CD14-positive monocyte (primary cell): ENCODE measurements at regions not wholly inside any gene's neighbourhood (a gene's known extent, or its start where the extent isn't known, plus 50 kb on each side); places are given as distances from the start of the nearest gene placed in this dataset.

Experiments
- DNase-seq, 3 donors: peaks; one replicate each; pipeline ENCODE4 v3.0.0-alpha.2; 2011 to 2022
- H2AFZ ChIP-seq: 2 replicates; pipeline ENCODE4 v1.6.0; 2012; ENCODE audit warnings: mild to moderate bottlenecking, low read depth, low read length, inconsistent platforms; ENCODE audit not compliant: insufficient read depth, poor library complexity, severe bottlenecking
- H3K27ac ChIP-seq, 2 donors: 1 replicate in 1 of 2; 2 replicates in 1 of 2; pipeline ENCODE4 v1.5.1; 2012 to 2013; ENCODE audit warnings: low read length in 2 of 2, control low read depth in 1 of 2, inconsistent platforms in 1 of 2, low read depth in 1 of 2, mild to moderate bottlenecking in 1 of 2
- H3K27me3 ChIP-seq, 2 donors: one replicate each; pipeline versions ENCODE4 v1.6.0 to v1.6.1; 2011 to 2013; ENCODE audit warnings: low read length in 2 of 2; ENCODE audit not compliant: control insufficient read depth in 2 of 2, insufficient read depth in 2 of 2
- H3K36me3 ChIP-seq, 2 donors: replicated peaks in 1 of 2; 1 replicate in 1 of 2; 2 replicates in 1 of 2; pipeline versions ENCODE4 v1.5.1 to v1.6.1; 2012 to 2013; ENCODE audit warnings: low read length in 2 of 2, control low read depth in 1 of 2, inconsistent platforms in 1 of 2, mild to moderate bottlenecking in 1 of 2; ENCODE audit not compliant: insufficient read depth in 2 of 2, control insufficient read depth in 1 of 2
- H3K4me1 ChIP-seq, 2 donors: 1 replicate in 1 of 2; 2 replicates in 1 of 2; pipeline versions ENCODE4 v1.5.1 to v1.6.1; 2012 to 2013; ENCODE audit warnings: low read length in 2 of 2, control low read depth in 1 of 2, inconsistent platforms in 1 of 2, mild to moderate bottlenecking in 1 of 2, moderate library complexity in 1 of 2; ENCODE audit not compliant: insufficient read depth in 2 of 2, control insufficient read depth in 1 of 2
- H3K4me2 ChIP-seq: replicated peaks from 2 replicates; pipeline ENCODE3; 2012; ENCODE audit warnings: low read length, moderate library complexity, mild to moderate bottlenecking; ENCODE audit not compliant: poor library complexity, severe bottlenecking; ENCODE audit errors: extremely low read depth
- H3K4me3 ChIP-seq, 3 experiments: fragments of 200-600 bp in 1 of 3; sonication (generic) in 1 of 3; replicated peaks in 1 of 3; 1 replicate in 2 of 3; 2 replicates in 1 of 3; pipeline ENCODE4 v1.5.1; 2011 to 2013; ENCODE audit warnings: low read length in 3 of 3, mild to moderate bottlenecking in 3 of 3, control low read depth in 2 of 3, low read depth in 2 of 3, inconsistent platforms in 1 of 3, moderate library complexity in 1 of 3
- H3K79me2 ChIP-seq: 2 replicates; pipeline ENCODE4 v1.6.0; 2012; ENCODE audit warnings: mild to moderate bottlenecking, control low read depth, inconsistent platforms, low read length, moderate library complexity; ENCODE audit not compliant: insufficient read depth
- H3K9ac ChIP-seq: 2 replicates; pipeline ENCODE4 v1.6.0; 2017; ENCODE audit warnings: low read length, mild to moderate bottlenecking; ENCODE audit not compliant: insufficient read depth, poor library complexity, severe bottlenecking
- H3K9me3 ChIP-seq, 2 donors: replicated peaks in 1 of 2; 1 replicate in 1 of 2; 2 replicates in 1 of 2; pipeline versions ENCODE4 v1.5.1 to v1.6.1; 2012 to 2013; ENCODE audit warnings: low read length in 2 of 2, control low read depth in 1 of 2; ENCODE audit not compliant: control insufficient read depth in 1 of 2, insufficient read depth in 1 of 2
- H4K20me1 ChIP-seq: 2 replicates; pipeline ENCODE4 v1.6.0; 2012; ENCODE audit warnings: mild to moderate bottlenecking, low read length, control low read depth, moderate library complexity; ENCODE audit not compliant: insufficient read depth
- H3K27ac Mint-ChIP-seq, 7 donors: one replicate each; pipeline ENCODE4 v1.8.0; 2020; ENCODE audit warnings: mild to moderate bottlenecking in 7 of 7, mixed read lengths in 7 of 7, moderate library complexity in 6 of 7, inconsistent platforms in 2 of 7
- H3K27me3 Mint-ChIP-seq, 3 donors: one replicate each; pipeline ENCODE4 v1.8.0; 2021 to 2022; ENCODE audit warnings: low read depth in 3 of 3, mild to moderate bottlenecking in 3 of 3, mixed read lengths in 3 of 3, moderate library complexity in 3 of 3, inconsistent platforms in 1 of 3
- H3K36me3 Mint-ChIP-seq, 2 donors: one replicate each; pipeline ENCODE4 v1.8.0; 2020; ENCODE audit warnings: mixed read lengths in 2 of 2, inconsistent platforms in 1 of 2, mild to moderate bottlenecking in 1 of 2
- H3K4me1 Mint-ChIP-seq: one replicate; pipeline ENCODE4 v1.8.0; 2020; ENCODE audit warnings: mild to moderate bottlenecking, mixed read lengths
- H3K4me3 Mint-ChIP-seq, 2 donors: one replicate each; pipeline ENCODE4 v1.8.0; 2020; ENCODE audit warnings: mild to moderate bottlenecking in 2 of 2, mixed read lengths in 2 of 2, moderate library complexity in 1 of 2
- H3K9me3 Mint-ChIP-seq, 7 donors: one replicate each; pipeline ENCODE4 v1.8.0; 2020 to 2022; ENCODE audit warnings: mixed read lengths in 7 of 7, mild to moderate bottlenecking in 6 of 7, moderate library complexity in 6 of 7, inconsistent platforms in 2 of 7
- CTCF ChIP-seq: fragments of 200-600 bp; IDR thresholded peaks from one replicate; pipeline ENCODE4 v1.8.0; 2022; ENCODE audit warnings: antibody characterized with exemption, mild to moderate bottlenecking
- WGBS: methylation state at CpG from one replicate; pipeline ENCODE4 v1.1.5; 2013; ENCODE audit warnings: missing lambda C conversion rate; ENCODE audit not compliant: insufficient coverage; 5-methylcytosine and 5-hydroxymethylcytosine counted together
- intact Hi-C, 2 donors: fragments of 100-400 bp; cut with micrococcal nuclease; formaldehyde crosslinking; loops; one replicate each; pipeline versions ENCODE4 v1.15.0 to v1.15.1; 2023

- intact Hi-C loops = no loop called here
- H3K4me1 Mint-ChIP-seq = no peaks in the 10 kb centered on the region
- Histone ChIP-seq H3K9me3 (no peaks in the 10 kb centered on the region), H3K4me2 (no peak overlapping the region), H2AFZ (no peak overlapping the region), H3K36me3 (no peaks in the 10 kb centered on the region), H4K20me1 (no peaks in the 10 kb centered on the region), H3K9ac (no peak overlapping the region), H3K4me3 (no peak overlapping the region), H3K27ac (no peak overlapping the region), H3K27me3 (no peaks in the 10 kb centered on the region), H3K79me2 (no peaks in the 10 kb centered on the region), H3K4me1 (no peaks in the 10 kb centered on the region)
- TF ChIP-seq CTCF = no peak
- no peaks in the 10 kb centered on the region for H3K36me3 Mint-ChIP-seq
- WGBS = no CpG with 5 or more reads among the region's 1 CpG
- H3K9me3 Mint-ChIP-seq = peaks cover 0 to 6% (median 3%) of the 10 kb centered on the region in 7 donors
- DNase-seq = no peak
- no peak overlapping the region for H3K27ac Mint-ChIP-seq
- H3K27me3 Mint-ChIP-seq = peaks cover 0 to 3% (median 0%) of the 10 kb centered on the region in 3 donors
- no peak overlapping the region for H3K4me3 Mint-ChIP-seq
These were observed 79.6 kb upstream of the MYCN start for GRCh38 chr2:15860760-15861159.

GRCh38 chr2:15861172-15861822 lies 79.1 kb upstream of the MYCN start:
- TF ChIP-seq CTCF = no peak
- WGBS = no CpG with 5 or more reads among the region's 6 CpGs
- Histone ChIP-seq H3K36me3 (no peaks in the 10 kb centered on the region), H3K27ac (no peak overlapping the region), H3K27me3 (no peaks in the 10 kb centered on the region), H4K20me1 (no peaks in the 10 kb centered on the region), H3K4me3 (no peak overlapping the region), H2AFZ (no peak overlapping the region), H3K79me2 (no peaks in the 10 kb centered on the region), H3K4me1 (no peaks in the 10 kb centered on the region), H3K9me3 (no peaks in the 10 kb centered on the region), H3K9ac (no peak overlapping the region), H3K4me2 (no peak overlapping the region)
- no peaks in the 10 kb centered on the region for H3K36me3 Mint-ChIP-seq
- no peaks in the 10 kb centered on the region for H3K4me1 Mint-ChIP-seq
- H3K9me3 Mint-ChIP-seq = peaks cover 0 to 6% (median 2%) of the 10 kb centered on the region in 7 donors
- no peak overlapping the region for H3K27ac Mint-ChIP-seq
- DNase-seq = no peak
- H3K4me3 Mint-ChIP-seq = no peak overlapping the region
- intact Hi-C loops = no loop called here
- H3K27me3 Mint-ChIP-seq = peaks cover 0 to 3% (median 0%) of the 10 kb centered on the region in 3 donors
